NCI-H187 (cell line): ENCODE measurements at regions not wholly inside any gene's neighbourhood (a gene's known extent, or its start where the extent isn't known, plus 50 kb on each side); places are given as distances from the start of the nearest gene placed in this dataset.

Source experiments
- DNase-seq, 2 experiments: peaks; one replicate each; lab custom pipeline; 2025; lab: John Stamatoyannopoulos, UW

DNA sequence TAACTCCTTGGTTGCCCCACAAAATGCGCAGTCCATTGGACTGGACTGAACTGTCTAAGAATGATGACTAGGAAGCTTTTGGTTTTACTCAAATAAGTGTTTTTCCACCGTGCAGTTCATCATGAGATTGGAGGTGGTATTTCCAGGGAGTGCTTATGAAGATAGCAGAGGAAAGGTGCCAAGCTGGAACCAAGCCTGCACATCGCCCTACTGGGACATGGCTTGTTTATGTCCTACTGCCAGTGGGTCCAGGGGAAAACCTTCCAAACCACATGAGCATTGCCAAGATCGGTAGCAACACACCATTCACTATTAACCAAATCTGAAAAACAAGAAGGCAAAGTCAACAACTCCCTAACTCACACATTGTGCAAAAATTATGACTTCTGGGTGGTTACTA, 54.7 kb upstream of the DSCAM start:
- DNase-seq: no peak

GRCh38 chr21:40902299-40902698, 55.3 kb upstream of the DSCAM start:
- peak in 1 of 2 experiments; percentile 9 for DNase-seq

DNA sequence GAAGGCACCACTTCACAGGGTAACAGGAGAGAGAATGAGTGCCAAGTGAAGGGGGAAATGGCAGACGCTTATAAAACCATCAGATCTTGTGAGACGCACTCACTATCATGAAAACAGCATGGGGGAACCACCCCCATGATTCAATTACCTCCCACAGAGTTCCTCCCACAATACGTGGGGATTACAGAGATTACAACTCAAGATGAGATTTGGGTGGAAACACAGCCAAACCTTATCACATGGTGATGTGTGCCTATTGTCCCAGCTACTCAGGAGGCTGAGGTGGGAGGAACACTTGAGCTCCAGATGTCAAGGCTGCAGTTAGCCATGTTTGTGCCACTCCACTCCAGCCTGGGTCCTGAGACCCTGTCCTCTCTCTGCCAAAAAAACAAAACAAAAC, 56.0 kb upstream of the DSCAM start:
- DNase-seq: no peak

DNA sequence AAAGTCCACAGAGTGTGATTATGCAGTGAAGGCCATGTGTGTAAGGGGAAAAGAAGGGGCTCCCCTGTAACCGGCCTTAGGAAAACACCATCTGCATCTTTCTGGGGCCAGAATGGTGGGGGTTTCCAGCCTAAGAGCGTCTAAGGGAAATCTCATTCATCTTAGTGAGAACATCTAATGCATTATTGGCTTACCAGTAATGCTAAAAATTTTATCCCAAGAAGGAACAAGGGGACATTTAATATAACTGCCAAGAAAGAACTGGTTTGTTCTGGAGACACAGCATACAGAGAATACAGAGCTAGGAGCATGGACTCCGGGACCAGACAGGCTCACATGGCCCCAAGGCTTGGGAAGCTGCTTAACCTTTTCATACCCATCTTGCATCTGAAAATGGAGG, 58.3 kb upstream of the DSCAM start:
- DNase-seq: no peak

DNA sequence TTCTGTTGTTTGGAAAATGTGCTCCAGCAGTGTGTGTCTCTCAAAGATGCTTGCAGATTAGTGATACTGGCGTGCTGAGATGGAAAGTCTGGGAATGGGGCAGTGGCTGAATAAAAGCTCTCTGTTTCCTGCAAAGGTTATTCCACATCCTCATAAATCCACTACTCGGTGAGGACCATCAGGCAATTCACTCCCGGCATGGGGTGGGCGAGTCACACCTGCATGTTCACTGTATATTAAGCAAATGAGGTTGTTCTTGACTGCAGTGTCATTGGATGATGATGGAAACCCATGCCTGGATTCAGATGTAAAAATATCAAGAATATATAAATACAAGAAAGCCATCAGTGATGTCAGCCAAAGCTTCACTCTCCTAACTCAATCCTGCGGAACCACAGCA, 65.4 kb upstream of the DSCAM start:
- no peak for DNase-seq

- no peak for DNase-seq
Measured at GRCh38 chr21:40915114-40915513, 68.2 kb upstream of the DSCAM start.

DNA sequence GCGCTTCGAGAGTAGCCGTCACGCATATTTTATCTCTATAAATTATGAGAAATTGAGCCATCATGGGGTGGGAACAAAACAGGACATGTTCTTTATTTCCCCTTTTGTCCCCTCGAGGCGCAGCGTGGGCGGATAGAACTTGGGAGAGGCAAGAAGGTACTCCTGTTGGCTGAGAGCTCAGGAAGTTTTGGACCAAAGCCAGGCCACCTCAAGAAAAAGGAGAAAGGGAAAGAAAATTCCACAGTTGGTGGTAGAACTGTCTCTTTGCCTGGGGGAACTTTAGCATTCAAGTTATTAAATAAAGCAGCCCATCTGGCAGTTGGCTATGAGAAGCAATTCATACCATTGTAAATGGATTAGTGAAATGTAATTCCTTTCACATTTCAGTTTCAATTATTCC, 76.4 kb upstream of the DSCAM start:
- DNase-seq: no peak

- DNase-seq: no peak
Measured at GRCh38 chr21:40923901-40924300, 76.9 kb upstream of the DSCAM start.

DNA sequence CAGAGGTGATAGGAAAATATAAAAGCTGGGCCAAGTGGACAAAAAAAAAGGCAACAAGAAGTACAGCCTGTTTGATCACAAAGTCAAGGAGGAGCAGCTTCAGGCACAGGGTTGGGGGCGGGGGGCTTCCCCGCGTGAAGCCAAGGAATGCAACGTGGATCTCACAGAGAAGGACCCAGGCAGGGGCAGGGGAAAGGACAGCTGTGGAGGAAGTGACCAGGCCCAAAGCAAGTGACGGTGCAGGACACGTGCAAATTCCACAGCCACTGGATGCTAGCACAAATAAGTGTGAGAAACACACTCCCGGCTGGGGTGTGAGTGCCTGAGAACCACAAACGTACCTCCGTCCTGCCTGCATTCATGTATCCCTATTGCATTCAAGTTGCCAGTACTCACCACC, 77.7 kb upstream of the DSCAM start:
- no peak for DNase-seq

DNA sequence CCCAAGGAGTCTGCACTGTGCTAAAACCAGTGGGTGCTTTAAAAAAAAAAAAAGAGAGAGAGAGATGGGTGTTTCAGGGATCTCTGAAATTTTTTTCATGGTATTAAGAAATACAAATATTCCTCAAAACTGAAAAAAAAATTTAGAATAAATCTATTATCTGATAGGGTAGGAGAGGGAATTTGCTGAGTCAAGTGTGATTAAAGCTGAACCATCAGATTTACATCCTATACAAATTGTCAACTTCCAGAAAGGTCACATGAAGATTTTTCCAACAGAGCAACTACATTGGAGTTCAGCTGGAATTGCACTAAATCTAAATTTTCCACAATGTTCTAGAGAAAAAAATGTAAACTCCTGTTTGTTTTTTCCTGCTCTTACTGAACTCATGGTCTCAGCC, 79.3 kb upstream of the DSCAM start:
- no peak for DNase-seq

- DNase-seq: no peak
Measured at GRCh38 chr21:40929833-40930232, 82.9 kb upstream of the DSCAM start.

GRCh38 chr21:40931197-40931596, 84.2 kb upstream of the DSCAM start:
- no peak for DNase-seq

DNA sequence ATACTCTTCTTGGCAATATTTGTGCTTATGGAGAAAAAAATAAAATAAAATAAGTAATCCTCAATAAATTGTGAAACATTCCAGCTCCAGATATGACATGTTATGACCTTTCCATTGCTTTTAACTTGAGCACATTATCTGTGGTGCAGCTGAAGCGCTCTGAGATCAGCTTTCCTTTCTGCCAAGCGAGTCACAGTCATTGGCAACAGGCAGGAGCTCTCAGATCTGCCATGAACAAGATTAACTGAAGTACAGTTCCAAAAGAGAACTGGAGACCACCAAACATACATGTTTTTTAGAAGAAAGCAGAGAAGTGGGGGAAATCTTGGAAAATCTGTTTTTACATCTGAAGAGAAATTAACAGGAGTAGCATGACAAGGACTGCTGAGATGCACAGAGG, 89.2 kb upstream of the DSCAM start:
- no peak for DNase-seq

- DNase-seq: no peak
Measured at GRCh38 chr21:40936771-40937261, 89.9 kb upstream of the DSCAM start.

GRCh38 chr21:40938078-40938477, 91.1 kb upstream of the DSCAM start:
- no peak for DNase-seq

- no peak for DNase-seq
Measured at GRCh38 chr21:40938611-40939010, 91.7 kb upstream of the DSCAM start.

GRCh38 chr21:40947713-40948112, 100.8 kb upstream of the DSCAM start:
- DNase-seq: no peak

GRCh38 chr21:40950970-40951369, 104.0 kb upstream of the DSCAM start:
- no peak for DNase-seq

GRCh38 chr21:40952551-40953323, 105.8 kb upstream of the DSCAM start:
- no peak for DNase-seq

- no peak for DNase-seq
Measured at GRCh38 chr21:40964691-40965090, 117.7 kb upstream of the DSCAM start.

- no peak for DNase-seq
Measured at GRCh38 chr21:40967771-40968170, 120.8 kb upstream of the DSCAM start.

- DNase-seq: no peak
Measured at GRCh38 chr21:40972151-40972550, 125.2 kb upstream of the DSCAM start.

DNA sequence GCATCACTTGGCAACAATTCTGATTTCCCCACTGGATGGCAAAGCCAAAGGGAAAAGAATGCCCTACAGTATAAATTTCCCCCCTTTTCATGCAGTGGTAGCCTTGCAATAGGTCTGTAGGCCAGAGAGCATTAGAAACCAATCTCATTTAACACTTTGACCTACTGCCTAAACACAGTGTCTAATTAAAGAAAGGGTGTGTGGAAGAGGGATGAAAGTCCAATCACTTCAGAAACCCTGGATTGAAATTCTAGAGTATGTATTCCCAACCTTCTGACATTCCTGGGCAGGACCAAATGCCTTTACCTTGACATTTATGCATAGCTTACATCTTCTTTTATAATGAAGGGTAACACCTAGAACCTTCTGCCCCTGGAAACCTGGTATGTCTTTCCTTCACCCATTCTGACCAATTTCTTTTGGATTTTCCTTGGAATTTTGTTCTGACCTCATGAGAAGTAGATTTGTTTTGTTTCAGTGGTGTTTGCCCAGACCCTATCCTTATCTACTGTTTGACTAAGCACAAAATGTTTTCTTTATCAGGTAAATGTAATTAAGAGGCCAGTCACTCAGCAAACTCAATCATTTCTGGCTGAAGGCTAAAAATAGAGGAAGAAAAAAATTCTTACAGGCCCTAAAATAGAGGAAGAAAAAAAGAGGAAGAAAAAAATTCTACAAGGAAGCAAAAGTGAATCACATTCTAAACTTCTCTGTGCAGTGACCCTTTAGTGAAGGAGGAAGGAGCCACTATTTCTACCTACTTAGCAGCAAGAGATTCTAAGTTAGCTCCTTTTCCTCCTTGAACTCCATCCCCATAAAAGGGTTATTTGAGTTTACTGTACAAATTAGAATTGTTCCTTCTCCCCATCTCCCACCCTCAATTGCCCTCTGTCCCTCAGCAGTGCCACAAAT, 129.5 kb upstream of the DSCAM start:
- no peak for DNase-seq
